Neural progenitor cell (in vitro differentiated cells): ENCODE measurements at regions not wholly inside any gene's neighbourhood (a gene's known extent, or its start where the extent isn't known, plus 50 kb on each side); places are given as distances from the start of the nearest gene placed in this dataset.

Experiments
- DNase-seq: peaks from one replicate; pipeline ENCODE4 v3.0.0-alpha.2; 2016; ENCODE audit warnings: low spot score
- H2AFZ ChIP-seq: fragments of 200-600 bp; sonication (generic); replicated peaks from 2 replicates; pipeline ENCODE4 v1.6.1; 2016; ENCODE audit warnings: antibody characterized with exemption
- H3F3A ChIP-seq: fragments of 200-600 bp; sonication (generic); 2 replicates; pipeline ENCODE4 v1.6.1; 2016; ENCODE audit warnings: antibody characterized with exemption, low read depth
- H3K27ac ChIP-seq: fragments of 200-600 bp; sonication (generic); 2 replicates; pipeline ENCODE4 v1.5.1; 2016; ENCODE audit warnings: mild to moderate bottlenecking
- H3K27me3 ChIP-seq: fragments of 200-600 bp; sonication (generic); 2 replicates; pipeline ENCODE4 v1.6.1; 2016; ENCODE audit warnings: mild to moderate bottlenecking, moderate library complexity
- H3K36me3 ChIP-seq: fragments of 200-600 bp; sonication (generic); 2 replicates; pipeline ENCODE4 v1.5.1; 2016
- H3K4me1 ChIP-seq: fragments of 200-600 bp; sonication (generic); 2 replicates; pipeline ENCODE4 v1.6.1; 2016; ENCODE audit warnings: mixed run types
- H3K4me2 ChIP-seq: fragments of 200-600 bp; sonication (generic); 2 replicates; pipeline ENCODE4 v1.6.1; 2016
- H3K4me3 ChIP-seq: fragments of 200-600 bp; sonication (generic); 2 replicates; pipeline ENCODE4 v1.5.1; 2016
- H3K79me2 ChIP-seq: fragments of 200-600 bp; sonication (generic); 2 replicates; pipeline ENCODE4 v1.6.1; 2016; ENCODE audit warnings: low read depth
- H3K9ac ChIP-seq: fragments of 200-600 bp; sonication (generic); 2 replicates; pipeline ENCODE4 v1.6.1; 2016
- H3K9me3 ChIP-seq: fragments of 200-600 bp; sonication (generic); 2 replicates; pipeline ENCODE4 v1.5.1; 2016; ENCODE audit warnings: low read depth
- H4K20me1 ChIP-seq: fragments of 200-600 bp; sonication (generic); 2 replicates; pipeline ENCODE4 v1.6.1; 2016; ENCODE audit warnings: low read depth
- H3K27ac Mint-ChIP-seq: 3 replicates; pipeline ENCODE4 v1.8.0; 2021; ENCODE audit warnings: mixed read lengths
- H3K27me3 Mint-ChIP-seq: 2 replicates; pipeline ENCODE4 v1.8.0; 2022; ENCODE audit warnings: low read depth, mild to moderate bottlenecking, inconsistent platforms, moderate library complexity, mixed read lengths; ENCODE audit not compliant: insufficient read depth
- H3K36me3 Mint-ChIP-seq: 3 replicates; pipeline ENCODE4 v1.8.0; 2021; ENCODE audit warnings: mixed read lengths
- H3K4me1 Mint-ChIP-seq: 3 replicates; pipeline ENCODE4 v1.8.0; 2021; ENCODE audit warnings: mixed read lengths
- H3K4me3 Mint-ChIP-seq: 3 replicates; pipeline ENCODE4 v1.8.0; 2021; ENCODE audit warnings: mild to moderate bottlenecking, moderate library complexity, mixed read lengths
- H3K9me3 Mint-ChIP-seq: 3 replicates; pipeline ENCODE4 v1.8.0; 2020; ENCODE audit warnings: mixed read lengths
- EZH2 ChIP-seq: fragments of 200-600 bp; sonication (generic); IDR thresholded peaks from 2 replicates; pipeline ENCODE4 v1.6.1; 2017; ENCODE audit warnings: antibody characterized with exemption, mild to moderate bottlenecking, moderate library complexity
- EZH2phosphoT487 ChIP-seq: fragments of 200-600 bp; sonication (generic); IDR thresholded peaks from 2 replicates; pipeline ENCODE4 v1.6.1; 2017; ENCODE audit warnings: antibody characterized with exemption
- TF ChIP-seq, protein P1 (sequence below): fragments of 200-600 bp; sonication (generic); IDR thresholded peaks from 2 replicates; pipeline ENCODE4 v1.5.1; 2017; ENCODE audit warnings: antibody characterized with exemption, mild to moderate bottlenecking

DNA sequence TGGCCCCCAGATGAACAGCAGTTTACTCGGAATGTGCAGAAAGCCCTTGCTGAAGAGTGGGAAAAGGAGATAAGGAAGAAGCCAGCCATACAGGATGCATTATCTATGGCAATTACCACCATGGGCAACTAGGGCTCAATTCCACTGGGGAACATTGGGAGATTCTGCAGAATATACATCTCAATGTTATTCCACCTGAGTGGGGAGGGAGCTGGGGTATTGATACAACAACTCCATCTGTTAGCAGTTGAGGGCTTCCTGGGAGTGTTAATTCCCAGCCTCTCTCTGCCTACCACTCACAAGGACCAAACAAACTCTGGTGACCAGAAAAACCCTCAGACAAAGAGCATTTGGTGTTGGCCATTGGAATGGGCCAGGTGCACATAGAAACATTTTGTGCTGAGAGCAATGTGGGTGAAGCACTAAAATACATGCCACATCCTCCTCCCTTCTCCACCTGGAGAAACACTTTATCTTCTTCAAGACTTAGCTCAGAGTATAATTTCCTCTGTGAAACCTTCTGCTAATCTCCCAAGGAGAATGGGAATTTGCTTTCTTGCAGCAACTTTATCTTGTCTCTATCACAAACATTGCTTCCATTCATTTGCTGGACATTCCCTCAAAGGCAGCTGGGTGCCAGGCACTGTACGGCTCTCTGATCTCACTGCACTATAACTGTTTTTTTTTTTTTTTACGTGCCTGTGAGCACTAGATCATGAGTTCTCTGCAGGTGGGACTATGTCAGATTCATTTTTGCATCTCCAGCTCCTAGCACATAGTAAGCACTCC lies 292.2 kb downstream of the MN1 start:
- Mint-ChIP-seq H3K4me1 (peaks cover 31% of the 10 kb centered on the region), H3K27me3 (peaks cover 7% of the 10 kb centered on the region), H3K4me3 (no peak overlapping the region), H3K36me3 (no peaks in the 10 kb centered on the region), H3K9me3 (no peaks in the 10 kb centered on the region), H3K27ac (no peak overlapping the region)
- Histone ChIP-seq H4K20me1 (no peaks in the 10 kb centered on the region), H3K9ac (no peak overlapping the region), H3K4me1 (peaks cover 10% of the 10 kb centered on the region), H3F3A (peaks cover 5% of the 10 kb centered on the region), H3K9me3 (no peaks in the 10 kb centered on the region), H3K79me2 (no peaks in the 10 kb centered on the region), H3K4me3 (no peak overlapping the region), H2AFZ (no peak overlapping the region), H3K27me3 (peaks cover 23% of the 10 kb centered on the region), H3K4me2 (no peak overlapping the region), H3K27ac (no peak overlapping the region), H3K36me3 (no peaks in the 10 kb centered on the region)
- no peak for TF ChIP-seq EZH2
- TF ChIP-seq EZH2phosphoT487 = no peak
- TF ChIP-seq, protein P1, sequence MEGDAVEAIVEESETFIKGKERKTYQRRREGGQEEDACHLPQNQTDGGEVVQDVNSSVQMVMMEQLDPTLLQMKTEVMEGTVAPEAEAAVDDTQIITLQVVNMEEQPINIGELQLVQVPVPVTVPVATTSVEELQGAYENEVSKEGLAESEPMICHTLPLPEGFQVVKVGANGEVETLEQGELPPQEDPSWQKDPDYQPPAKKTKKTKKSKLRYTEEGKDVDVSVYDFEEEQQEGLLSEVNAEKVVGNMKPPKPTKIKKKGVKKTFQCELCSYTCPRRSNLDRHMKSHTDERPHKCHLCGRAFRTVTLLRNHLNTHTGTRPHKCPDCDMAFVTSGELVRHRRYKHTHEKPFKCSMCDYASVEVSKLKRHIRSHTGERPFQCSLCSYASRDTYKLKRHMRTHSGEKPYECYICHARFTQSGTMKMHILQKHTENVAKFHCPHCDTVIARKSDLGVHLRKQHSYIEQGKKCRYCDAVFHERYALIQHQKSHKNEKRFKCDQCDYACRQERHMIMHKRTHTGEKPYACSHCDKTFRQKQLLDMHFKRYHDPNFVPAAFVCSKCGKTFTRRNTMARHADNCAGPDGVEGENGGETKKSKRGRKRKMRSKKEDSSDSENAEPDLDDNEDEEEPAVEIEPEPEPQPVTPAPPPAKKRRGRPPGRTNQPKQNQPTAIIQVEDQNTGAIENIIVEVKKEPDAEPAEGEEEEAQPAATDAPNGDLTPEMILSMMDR = no peak
- DNase-seq = no peak

DNA sequence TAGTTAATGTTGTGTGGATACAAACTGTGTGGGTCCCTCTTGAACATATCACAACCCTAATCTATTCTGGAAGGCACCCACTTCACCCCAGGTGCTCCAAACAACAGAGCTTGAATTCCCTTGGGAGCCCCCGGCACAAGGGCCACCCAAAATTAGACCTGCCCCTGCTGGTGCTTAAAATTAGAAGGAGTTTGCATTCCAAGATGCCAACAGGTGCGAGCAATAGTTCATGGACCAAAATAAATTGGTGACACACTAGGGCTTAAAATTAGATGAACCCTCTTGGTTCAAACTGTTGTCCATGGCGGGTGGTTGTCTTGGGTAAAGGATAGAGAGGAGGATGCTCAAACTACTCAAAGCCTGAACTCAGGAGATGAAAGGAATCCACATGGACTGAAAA lies 291.5 kb downstream of the MN1 start:
- Mint-ChIP-seq H3K4me3 (no peak overlapping the region), H3K9me3 (no peaks in the 10 kb centered on the region), H3K27me3 (peaks cover 7% of the 10 kb centered on the region), H3K27ac (no peak overlapping the region), H3K4me1 (peaks cover 29% of the 10 kb centered on the region), H3K36me3 (no peaks in the 10 kb centered on the region)
- Histone ChIP-seq H3F3A (peaks cover 5% of the 10 kb centered on the region), H2AFZ (no peak overlapping the region), H3K79me2 (no peaks in the 10 kb centered on the region), H3K4me2 (no peak overlapping the region), H3K36me3 (no peaks in the 10 kb centered on the region), H3K27me3 (peaks cover 16% of the 10 kb centered on the region), H3K4me1 (peaks cover 10% of the 10 kb centered on the region), H3K27ac (no peak overlapping the region), H3K4me3 (no peak overlapping the region), H3K9ac (no peak overlapping the region), H3K9me3 (no peaks in the 10 kb centered on the region), H4K20me1 (no peaks in the 10 kb centered on the region)
- TF ChIP-seq, protein P1 = no peak
- no peak for TF ChIP-seq EZH2phosphoT487
- no peak for TF ChIP-seq EZH2
- no peak for DNase-seq

DNA sequence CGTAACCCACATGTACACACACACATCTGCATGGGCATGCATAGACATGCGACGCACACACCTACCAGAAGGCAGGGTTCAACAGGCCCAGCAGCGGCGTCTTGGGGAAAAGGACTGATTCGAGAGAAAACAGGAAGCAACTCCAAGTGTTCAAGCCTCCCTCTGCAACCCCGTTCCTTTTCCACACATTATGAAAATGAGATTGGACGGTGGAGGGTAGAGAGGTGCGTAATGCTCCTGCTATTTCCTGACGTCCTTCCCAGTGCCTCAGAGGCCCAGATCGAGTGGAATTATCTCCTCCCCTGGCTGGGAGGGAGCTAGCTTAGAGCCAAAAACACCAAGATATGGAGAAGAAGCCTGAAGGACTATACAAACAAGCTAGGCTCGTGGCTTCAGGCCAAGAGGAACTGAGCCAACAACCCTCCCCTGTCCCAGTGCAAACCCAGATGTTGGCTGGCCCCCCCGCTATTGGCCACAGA lies 289.2 kb downstream of the MN1 start:
- no peak overlapping the region for H3K27ac ChIP-seq
- no peak for DNase-seq
- Mint-ChIP-seq H3K36me3 (no peaks in the 10 kb centered on the region), H3K4me3 (no peak overlapping the region), H3K4me1 (peaks cover 27% of the 10 kb centered on the region), H3K27me3 (peaks cover 7% of the 10 kb centered on the region), H3K27ac (no peak overlapping the region), H3K9me3 (no peaks in the 10 kb centered on the region)
- no peaks in the 10 kb centered on the region for H3F3A ChIP-seq
- peaks cover 3% of the 10 kb centered on the region for H3K4me1 ChIP-seq
- no peak overlapping the region for H3K9ac ChIP-seq
- H2AFZ ChIP-seq = no peak overlapping the region
- TF ChIP-seq EZH2phosphoT487 (no peak), EZH2 (no peak)
- TF ChIP-seq, protein P1 = no peak
- H3K36me3 ChIP-seq = no peaks in the 10 kb centered on the region
- H3K9me3 ChIP-seq = no peaks in the 10 kb centered on the region
- H3K4me3 ChIP-seq = no peak overlapping the region
- no peaks in the 10 kb centered on the region for H4K20me1 ChIP-seq
- H3K79me2 ChIP-seq = no peaks in the 10 kb centered on the region
- H3K4me2 ChIP-seq = no peak overlapping the region
- H3K27me3 ChIP-seq = no peaks in the 10 kb centered on the region
